ENCODE measurements at regions not wholly inside any gene's neighbourhood (a gene's known extent, or its start where the extent isn't known, plus 50 kb on each side); places are given as distances from the start of the nearest gene placed in this dataset. TPM values are rescaled to one million over a fixed set of nuclear protein-coding genes. Genes with fewer than 3 reads are reported as not detected.

GRCh38 chr1:94592571-94592920, 51.0 kb upstream of the F3 start:
- Histone ChIP-seq H3K9me3 (ENCODE audit: control insufficient read depth in 1 of 2, insufficient read depth in 1 of 2, low read length in 2 of 2) (no peaks in the 10 kb centered on the region), H3K4me3 (ENCODE audit: low read length) (no peak overlapping the region), H3K4me1 (ENCODE audit: insufficient read depth, low read length) (no peaks in the 10 kb centered on the region), H3K36me3 (ENCODE audit: insufficient read depth, low read length) (no peaks in the 10 kb centered on the region), H3K27ac (ENCODE audit: low read depth in 1 of 2, low read length in 2 of 2) (no peak overlapping the region), H3K27me3 (ENCODE audit: control insufficient read depth in 1 of 2, insufficient read depth in 2 of 2, low read length in 2 of 2) (peaks cover 0 to 4% of the 10 kb centered on the region in 2 experiments)
- Mint-ChIP-seq H3K36me3 (ENCODE audit: low read depth) (no peaks in the 10 kb centered on the region), H3K4me1 (ENCODE audit: low read depth) (no peaks in the 10 kb centered on the region), H3K27ac (no peak overlapping the region), H3K4me3 (no peak overlapping the region), H3K27me3 (peaks cover 9% of the 10 kb centered on the region), H3K9me3 (no peaks in the 10 kb centered on the region)
- TF ChIP-seq CTCF (IDR thresholded peaks at IDR 0.05): no peak
- POLR2A ChIA-PET: no interaction called here
- intact Hi-C loops (cut with DNase I, micrococcal nuclease): no loop called here
- no peak for DNase-seq
- CTCF ChIA-PET: no interaction called here
- ATAC-seq (ENCODE audit: poor library complexity): no peak

DNA sequence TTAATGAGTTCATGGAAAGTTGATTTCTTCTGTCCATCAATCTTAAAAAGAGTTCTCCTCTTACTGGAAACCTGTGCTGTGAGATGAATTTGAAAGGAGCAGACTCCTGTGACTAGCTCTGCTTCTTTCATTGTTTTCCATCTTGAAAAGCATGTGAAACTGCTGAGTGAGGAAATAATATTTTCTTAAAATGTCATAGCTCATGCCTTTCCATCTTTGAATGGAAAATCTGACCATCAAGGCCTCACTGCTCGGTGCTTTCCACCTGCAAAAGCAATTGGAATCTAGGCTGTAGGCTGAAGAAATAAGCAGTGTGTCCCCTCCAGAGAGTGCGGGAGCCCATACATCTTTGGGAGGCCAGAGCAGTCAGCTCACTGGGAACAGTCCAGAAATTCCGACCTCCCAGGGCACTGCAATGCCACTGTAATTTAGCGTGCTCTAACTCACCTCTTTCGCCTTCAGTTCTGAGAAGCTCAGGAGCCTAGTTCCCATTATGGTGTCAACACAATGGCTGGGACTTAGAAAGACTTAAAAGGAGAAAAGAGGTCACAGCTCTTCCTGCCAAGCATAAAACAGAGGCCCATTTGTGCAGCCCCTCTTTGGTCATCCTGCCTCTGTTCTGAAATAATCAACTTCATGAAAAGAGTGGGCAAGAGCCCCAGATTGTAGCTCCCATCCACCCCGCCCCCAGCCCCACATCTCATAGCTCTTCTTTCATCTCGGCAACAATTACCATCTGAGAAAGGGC, 50.4 kb upstream of the F3 start:
- intact Hi-C loops (cut with DNase I, micrococcal nuclease): no loop called here
- Histone ChIP-seq H3K4me3 (ENCODE audit: low read length) (no peak overlapping the region), H3K27ac (ENCODE audit: low read depth in 1 of 2, low read length in 2 of 2) (no peak overlapping the region), H3K27me3 (ENCODE audit: control insufficient read depth in 1 of 2, insufficient read depth in 2 of 2, low read length in 2 of 2) (peaks cover 0 to 4% of the 10 kb centered on the region in 2 experiments), H3K36me3 (ENCODE audit: insufficient read depth, low read length) (no peaks in the 10 kb centered on the region), H3K9me3 (ENCODE audit: control insufficient read depth in 1 of 2, insufficient read depth in 1 of 2, low read length in 2 of 2) (no peaks in the 10 kb centered on the region), H3K4me1 (ENCODE audit: insufficient read depth, low read length) (no peaks in the 10 kb centered on the region)
- no peaks in the 10 kb centered on the region for H3K36me3 Mint-ChIP-seq (ENCODE audit: low read depth)
- peaks cover 12% of the 10 kb centered on the region for H3K27me3 Mint-ChIP-seq
- ATAC-seq (ENCODE audit: poor library complexity) (no peak), DNase-seq (no peak)
- CTCF ChIA-PET: no interaction called here
- no peak overlapping the region for H3K27ac Mint-ChIP-seq
- no peak overlapping the region for H3K4me3 Mint-ChIP-seq
- H3K9me3 Mint-ChIP-seq: no peaks in the 10 kb centered on the region
- no peak for TF ChIP-seq CTCF (IDR thresholded peaks at IDR 0.05)
- POLR2A ChIA-PET: no interaction called here
- H3K4me1 Mint-ChIP-seq (ENCODE audit: low read depth): no peaks in the 10 kb centered on the region

Small RNAs in the stretch of these regions (microRNA-seq; reads per million reads assigned to microRNA genes)
- gene MIR378G (ENCODE audit: borderline microRNAs expressed, borderline replicate concordance): not detected

All from CD4-positive, alpha-beta T cell (primary cell).